NCI-H69 (cell line): ENCODE measurements at regions not wholly inside any gene's neighbourhood (a gene's known extent, or its start where the extent isn't known, plus 50 kb on each side); places are given as distances from the start of the nearest gene placed in this dataset.
A peak's percentile ranks its signal among the peaks of the same experiment; 100 is the strongest.
"Not testable (repeated sequence)": the region's sequence is repeated elsewhere in the genome, so short reads cannot be mapped to it uniquely, and the experiment has no call there.

Source experiments
- DNase-seq: peaks from one replicate; lab custom pipeline; 2025; lab: John Stamatoyannopoulos, UW

- no peak for DNase-seq
Measured at GRCh38 chr4:158958489-158959270, 144.2 kb upstream of the RAPGEF2 start.

- peak; percentile 5 for DNase-seq
Measured at GRCh38 chr4:158962393-158962792, 140.5 kb upstream of the RAPGEF2 start.

GRCh38 chr4:158963282-158963681 lies 139.6 kb upstream of the RAPGEF2 start:
- not testable (repeated sequence) for DNase-seq

GRCh38 chr4:158964114-158964727 lies 138.7 kb upstream of the RAPGEF2 start:
- DNase-seq = no peak

- no peak for DNase-seq
Measured at GRCh38 chr4:158964728-158965124, 138.2 kb upstream of the RAPGEF2 start.

- DNase-seq = peak; percentile 50
Measured at GRCh38 chr4:158965226-158965625, 137.7 kb upstream of the RAPGEF2 start.

GRCh38 chr4:158966091-158966490 lies 136.8 kb upstream of the RAPGEF2 start:
- no peak for DNase-seq

GRCh38 chr4:158968961-158969360 lies 133.9 kb upstream of the RAPGEF2 start:
- no peak for DNase-seq

GRCh38 chr4:158970812-158971211 lies 132.1 kb upstream of the RAPGEF2 start:
- no peak for DNase-seq

- DNase-seq = peak; percentile 15
Measured at GRCh38 chr4:158974438-158974837, 128.4 kb upstream of the RAPGEF2 start.

GRCh38 chr4:158980711-158981110 lies 122.2 kb upstream of the RAPGEF2 start:
- not testable (repeated sequence) for DNase-seq

- DNase-seq = no peak
Measured at GRCh38 chr4:158991534-158992155, 111.2 kb upstream of the RAPGEF2 start.

GRCh38 chr4:158993891-158994290 lies 109.0 kb upstream of the RAPGEF2 start:
- no peak for DNase-seq

- DNase-seq = no peak
Measured at GRCh38 chr4:158995040-158995439, 107.8 kb upstream of the RAPGEF2 start.

- no peak for DNase-seq
Measured at GRCh38 chr4:158995965-158996364, 106.9 kb upstream of the RAPGEF2 start.

- peak; percentile 45 for DNase-seq
Measured at GRCh38 chr4:158996669-158997074, 106.2 kb upstream of the RAPGEF2 start.

GRCh38 chr4:158997660-158998349 lies 105.1 kb upstream of the RAPGEF2 start:
- no peak for DNase-seq

GRCh38 chr4:158998624-158999023 lies 104.3 kb upstream of the RAPGEF2 start:
- peak; percentile 64 for DNase-seq

- peak; percentile 11 for DNase-seq
Measured at GRCh38 chr4:158999166-158999682, 103.7 kb upstream of the RAPGEF2 start.

- no peak for DNase-seq
Measured at GRCh38 chr4:158999849-159000248, 103.0 kb upstream of the RAPGEF2 start.

- DNase-seq = peak; percentile 58
Measured at GRCh38 chr4:159002950-159003349, 99.9 kb upstream of the RAPGEF2 start.
